OCI-LY3 (cell line): ENCODE measurements at regions not wholly inside any gene's neighbourhood (a gene's known extent, or its start where the extent isn't known, plus 50 kb on each side); places are given as distances from the start of the nearest gene placed in this dataset.

Experiments used
- CTCF ChIP-seq: fragments of 200-600, 300-600 bp; sonication (generic); IDR thresholded peaks from 2 replicates; pipeline ENCODE4 v1.5.1; 2014; ENCODE audit warnings: antibody characterized with exemption, low read length, low read depth
- EZH2phosphoT487 ChIP-seq: fragments of 200-600 bp; shearing (Covaris generic); IDR thresholded peaks from 2 replicates; pipeline ENCODE4 v1.6.1; 2018; ENCODE audit warnings: antibody characterized with exemption, mixed run types, low read depth

- TF ChIP-seq EZH2phosphoT487: no peak
- TF ChIP-seq CTCF: no peak
Observed at GRCh38 chr3:147304756-147305155, 101.6 kb downstream of the ZIC4 start.
